Smooth muscle cell (in vitro differentiated cells): ENCODE measurements at regions not wholly inside any gene's neighbourhood (a gene's known extent, or its start where the extent isn't known, plus 50 kb on each side); places are given as distances from the start of the nearest gene placed in this dataset.

Experiments used
- DNase-seq: peaks from one replicate; lab custom pipeline; 2025; ENCODE audit not compliant: unreplicated experiment; lab: John Stamatoyannopoulos, UW
- H2AFZ ChIP-seq: fragments of 200-600 bp; sonication (generic); 2 replicates; pipeline ENCODE4 v1.6.0; 2016; ENCODE audit warnings: antibody characterized with exemption, low read depth, mild to moderate bottlenecking
- H3F3A ChIP-seq: fragments of 200-600 bp; sonication (generic); 2 replicates; pipeline ENCODE4 v1.6.0; 2017; ENCODE audit warnings: antibody characterized with exemption, low read depth
- H3K27ac ChIP-seq: fragments of 200-600 bp; sonication (generic); 2 replicates; pipeline ENCODE4 v1.5.1; 2016; ENCODE audit warnings: low read depth, mild to moderate bottlenecking
- H3K27me3 ChIP-seq: fragments of 200-600 bp; sonication (generic); 2 replicates; pipeline ENCODE4 v1.6.1; 2016; ENCODE audit warnings: low read depth, mild to moderate bottlenecking
- H3K36me3 ChIP-seq: fragments of 200-600 bp; sonication (generic); 2 replicates; pipeline ENCODE4 v1.5.1; 2016; ENCODE audit warnings: low read depth
- H3K4me1 ChIP-seq: fragments of 200-600 bp; sonication (generic); 2 replicates; pipeline ENCODE4 v1.5.1; 2016; ENCODE audit warnings: low read depth
- H3K4me2 ChIP-seq: fragments of 200-600 bp; sonication (generic); 2 replicates; pipeline ENCODE4 v1.6.0; 2016; ENCODE audit warnings: mild to moderate bottlenecking
- H3K4me3 ChIP-seq: fragments of 200-600 bp; sonication (generic); 2 replicates; pipeline ENCODE4 v1.5.1; 2016; ENCODE audit warnings: mild to moderate bottlenecking
- H3K79me2 ChIP-seq: fragments of 200-600 bp; sonication (generic); 2 replicates; pipeline ENCODE4 v1.6.0; 2016; ENCODE audit warnings: low read depth, mild to moderate bottlenecking
- H3K9ac ChIP-seq: fragments of 200-600 bp; sonication (generic); 2 replicates; pipeline ENCODE4 v1.6.0; 2016; ENCODE audit warnings: low read depth
- H3K9me3 ChIP-seq: fragments of 200-600 bp; sonication (generic); replicated peaks from 2 replicates; pipeline ENCODE4 v1.5.1; 2016; ENCODE audit warnings: low read depth
- H4K20me1 ChIP-seq: fragments of 200-600 bp; sonication (generic); 2 replicates; pipeline ENCODE4 v1.6.0; 2016; ENCODE audit warnings: low read depth
- CTCF ChIP-seq: fragments of 200-600 bp; sonication (generic); IDR thresholded peaks from 2 replicates; pipeline ENCODE4 v1.5.1; 2017; ENCODE audit warnings: borderline replicate concordance, mild to moderate bottlenecking, antibody characterized with exemption; ENCODE audit not compliant: insufficient read depth, poor library complexity, severe bottlenecking
- WGBS: methylation state at CpG from one replicate; pipeline ENCODE4 v1.1.7; 2016; ENCODE audit warnings: low lambda C conversion rate; 5-methylcytosine and 5-hydroxymethylcytosine counted together

GRCh38 chr6:121666814-121667213 is 231.4 kb downstream of the GJA1 start:
- TF ChIP-seq CTCF, result no peak
- no peaks in the 10 kb centered on the region for H3K27me3 ChIP-seq
- WGBS, result 17% methylated on average over 4 of the region's 4 CpGs
- no peak overlapping the region for H3K4me2 ChIP-seq
- no peaks in the 10 kb centered on the region for H3K36me3 ChIP-seq
- peak overlapping the region; percentile 61 for H3K27ac ChIP-seq
- H3K9me3 ChIP-seq, result no peaks in the 10 kb centered on the region
- no peak for DNase-seq
- no peaks in the 10 kb centered on the region for H3F3A ChIP-seq
- H3K9ac ChIP-seq, result no peak overlapping the region
- no peak overlapping the region for H3K4me3 ChIP-seq
- H3K79me2 ChIP-seq, result no peaks in the 10 kb centered on the region
- H2AFZ ChIP-seq, result no peak overlapping the region
- H4K20me1 ChIP-seq, result no peaks in the 10 kb centered on the region
- no peaks in the 10 kb centered on the region for H3K4me1 ChIP-seq

GRCh38 chr6:121668259-121668658 is 232.8 kb downstream of the GJA1 start:
- no peak for DNase-seq
- no peak overlapping the region for H2AFZ ChIP-seq
- 86% methylated on average over 3 of the region's 3 CpGs for WGBS

GRCh38 chr6:121670511-121670910 is 235.1 kb downstream of the GJA1 start:
- Histone ChIP-seq H3K4me2 (no peak overlapping the region), H3K27ac (no peak overlapping the region), H3K4me1 (no peaks in the 10 kb centered on the region), H3K27me3 (no peaks in the 10 kb centered on the region), H3K79me2 (no peaks in the 10 kb centered on the region), H4K20me1 (no peaks in the 10 kb centered on the region), H3K36me3 (no peaks in the 10 kb centered on the region), H3K9ac (no peak overlapping the region), H3F3A (no peaks in the 10 kb centered on the region), H3K9me3 (no peaks in the 10 kb centered on the region), H3K4me3 (no peak overlapping the region), H2AFZ (no peak overlapping the region)
- no peak for DNase-seq
- no peak for TF ChIP-seq CTCF
- 95% methylated on average over 2 of the region's 2 CpGs for WGBS

More at GRCh38 chr6:121668259-121668658, 232.8 kb downstream of the GJA1 start:
- no peak for TF ChIP-seq CTCF
- Histone ChIP-seq H3K4me1 (no peaks in the 10 kb centered on the region), H3K27me3 (no peaks in the 10 kb centered on the region), H3K27ac (no peak overlapping the region), H4K20me1 (no peaks in the 10 kb centered on the region), H3K36me3 (no peaks in the 10 kb centered on the region), H3K79me2 (no peaks in the 10 kb centered on the region), H3K4me3 (no peak overlapping the region), H3K4me2 (no peak overlapping the region), H3F3A (no peaks in the 10 kb centered on the region), H3K9me3 (no peaks in the 10 kb centered on the region), H3K9ac (no peak overlapping the region)

- no peaks in the 10 kb centered on the region for H3K27me3 ChIP-seq
- DNase-seq, result no peak
- peak overlapping the region; percentile 19 for H2AFZ ChIP-seq
- no peak for TF ChIP-seq CTCF
- H3K79me2 ChIP-seq, result no peaks in the 10 kb centered on the region
- no peak overlapping the region for H3K4me3 ChIP-seq
- H4K20me1 ChIP-seq, result no peaks in the 10 kb centered on the region
- H3K27ac ChIP-seq, result no peak overlapping the region
- no peak overlapping the region for H3K4me2 ChIP-seq
- H3K9ac ChIP-seq, result no peak overlapping the region
- no peaks in the 10 kb centered on the region for H3K36me3 ChIP-seq
- WGBS, result 73% methylated on average over 1 of the region's 1 CpG
- H3K4me1 ChIP-seq, result no peaks in the 10 kb centered on the region
- no peaks in the 10 kb centered on the region for H3K9me3 ChIP-seq
- no peaks in the 10 kb centered on the region for H3F3A ChIP-seq
Observed at GRCh38 chr6:121677571-121677970, 242.1 kb downstream of the GJA1 start.
